ENCODE measurements at regions not wholly inside any gene's neighbourhood (a gene's known extent, or its start where the extent isn't known, plus 50 kb on each side); places are given as distances from the start of the nearest gene placed in this dataset.

- DNase-seq, result no peak
These were observed 170.0 kb upstream of the PHF14 start for GRCh38 chr7:10803720-10804119.

GRCh38 chr7:10804770-10805169, 168.9 kb upstream of the PHF14 start:
- no peak for DNase-seq

GRCh38 chr7:10815546-10815945, 158.1 kb upstream of the PHF14 start:
- peak; percentile 77 for DNase-seq

- DNase-seq, result no peak
These were observed 152.5 kb upstream of the PHF14 start for GRCh38 chr7:10821156-10821555.

GRCh38 chr7:10824154-10824553, 149.5 kb upstream of the PHF14 start:
- no peak for DNase-seq

- DNase-seq, result no peak
These were observed 135.4 kb upstream of the PHF14 start for GRCh38 chr7:10838228-10838627.

GRCh38 chr7:10845225-10845624, 128.4 kb upstream of the PHF14 start:
- no peak for DNase-seq

- peak; percentile 59 for DNase-seq
These were observed 118.1 kb upstream of the PHF14 start for GRCh38 chr7:10855583-10855982.

- DNase-seq, result no peak
These were observed 113.2 kb upstream of the PHF14 start for GRCh38 chr7:10860516-10860915.

- DNase-seq, result no peak
These were observed 110.2 kb upstream of the PHF14 start for GRCh38 chr7:10863476-10863875.

GRCh38 chr7:10874666-10875065, 99.0 kb upstream of the PHF14 start:
- no peak for DNase-seq

GRCh38 chr7:10875080-10875479, 98.6 kb upstream of the PHF14 start:
- no peak for DNase-seq

- no peak for DNase-seq
These were observed 84.8 kb upstream of the PHF14 start for GRCh38 chr7:10888861-10889260.

- peak; percentile 38 for DNase-seq
These were observed 84.3 kb upstream of the PHF14 start for GRCh38 chr7:10889266-10889898.

- no peak for DNase-seq
These were observed 65.1 kb upstream of the PHF14 start for GRCh38 chr7:10908600-10908999.

GRCh38 chr7:10910447-10910846, 63.2 kb upstream of the PHF14 start:
- no peak for DNase-seq

- no peak for DNase-seq
These were observed 61.6 kb upstream of the PHF14 start for GRCh38 chr7:10912077-10912476.

GRCh38 chr7:10913457-10913856, 60.2 kb upstream of the PHF14 start:
- DNase-seq, result no peak

- DNase-seq, result no peak
These were observed 55.5 kb upstream of the PHF14 start for GRCh38 chr7:10918093-10918590.

- no peak for DNase-seq
These were observed 53.7 kb upstream of the PHF14 start for GRCh38 chr7:10919923-10920322.
